GM18508 (cell line): ENCODE measurements at regions not wholly inside any gene's neighbourhood (a gene's known extent, or its start where the extent isn't known, plus 50 kb on each side); places are given as distances from the start of the nearest gene placed in this dataset.
"Not testable (repeated sequence)": the region's sequence is repeated elsewhere in the genome, so short reads cannot be mapped to it uniquely, and the experiment has no call there.

Experiments
- ATAC-seq: cut with Tn5 transposase; IDR thresholded peaks from one replicate; pipeline ENCODE4 v1.9.1; 2021; ENCODE audit warnings: moderate number of reproducible peaks; ENCODE audit not compliant: insufficient read depth, unreplicated experiment

DNA sequence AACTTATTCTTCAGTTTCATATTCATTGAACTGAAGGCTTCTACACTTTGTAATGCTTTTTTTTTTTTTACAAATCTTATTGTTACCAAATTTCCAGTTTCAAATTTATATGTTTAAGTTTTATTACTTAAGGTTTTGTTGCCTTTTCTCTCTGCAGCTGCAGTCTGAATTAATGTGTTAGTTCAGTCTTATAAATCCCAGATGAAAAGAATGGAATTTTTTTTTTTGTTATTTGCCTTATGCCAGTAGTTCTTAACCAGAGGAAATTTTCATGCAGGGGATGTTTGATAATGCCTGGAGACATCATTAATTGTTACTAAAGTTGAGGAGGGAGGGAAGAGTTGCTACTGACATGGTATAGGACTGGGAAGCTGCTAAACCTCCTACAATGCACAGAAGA lies 367.9 kb upstream of the SPRY2 start:
- ATAC-seq: no peak

DNA sequence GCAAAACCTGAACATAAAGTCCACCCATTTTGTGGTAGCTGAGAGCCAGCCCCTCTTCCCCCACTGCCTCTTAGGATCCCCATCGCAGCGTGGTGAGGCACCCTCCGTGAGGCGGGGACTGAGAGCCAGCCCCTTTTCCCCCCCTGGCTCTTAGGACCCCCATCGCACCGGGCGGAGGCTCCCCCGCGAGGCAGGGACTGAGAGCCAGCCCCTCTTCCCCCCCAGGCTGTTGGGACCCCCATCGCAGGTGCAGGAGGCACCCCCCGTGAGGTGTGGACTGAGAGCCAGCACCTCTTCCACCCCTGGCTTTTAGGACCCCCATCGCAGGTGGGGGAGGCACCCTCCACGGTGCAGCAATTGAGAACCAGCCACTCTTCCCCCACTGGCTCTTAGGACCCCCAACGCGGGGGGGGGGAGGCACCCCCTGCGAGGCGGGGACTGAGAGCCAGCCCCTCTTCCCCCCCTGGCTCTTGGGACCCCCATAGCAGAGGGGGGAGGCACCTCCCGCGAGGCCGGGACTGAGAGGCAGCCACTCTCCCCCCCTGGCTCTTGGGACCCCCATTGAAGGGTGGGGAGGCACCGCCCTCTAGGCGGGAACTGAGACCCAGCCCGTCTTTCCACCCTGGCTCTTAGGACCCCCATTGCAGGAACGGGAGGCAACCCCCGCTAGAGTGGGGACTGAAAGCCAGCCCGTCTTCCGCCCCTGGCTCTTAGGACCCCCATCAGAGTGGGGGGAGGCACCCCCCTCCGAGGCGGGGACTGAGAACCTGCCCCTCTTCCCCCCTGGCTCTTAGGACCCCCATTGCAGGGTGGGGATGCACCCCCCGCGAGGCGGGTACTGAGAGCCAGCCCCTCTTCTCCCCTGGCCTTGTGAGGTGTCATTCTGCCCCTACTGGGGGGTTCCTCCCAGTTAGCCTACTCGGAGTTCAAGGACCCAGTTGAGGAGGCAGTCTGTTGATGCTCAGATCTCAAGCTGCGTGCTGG lies 366.4 kb upstream of the SPRY2 start:
- ATAC-seq: no peak

DNA sequence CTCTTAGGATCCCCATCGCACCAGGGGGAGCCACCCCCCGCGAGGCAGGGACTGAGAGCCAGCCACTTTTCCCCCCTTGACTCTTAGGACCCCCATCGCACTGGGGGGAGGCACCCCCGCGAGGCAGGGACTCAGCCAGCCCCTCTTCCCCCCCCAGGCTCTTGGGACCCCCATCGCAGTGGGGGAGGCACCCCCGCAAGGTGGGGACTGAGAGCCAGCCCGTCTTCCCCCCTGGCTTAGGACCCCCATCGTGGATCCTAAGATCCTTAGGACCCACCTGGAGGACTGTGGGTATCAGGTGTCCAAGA lies 365.2 kb upstream of the SPRY2 start:
- ATAC-seq: no peak

DNA sequence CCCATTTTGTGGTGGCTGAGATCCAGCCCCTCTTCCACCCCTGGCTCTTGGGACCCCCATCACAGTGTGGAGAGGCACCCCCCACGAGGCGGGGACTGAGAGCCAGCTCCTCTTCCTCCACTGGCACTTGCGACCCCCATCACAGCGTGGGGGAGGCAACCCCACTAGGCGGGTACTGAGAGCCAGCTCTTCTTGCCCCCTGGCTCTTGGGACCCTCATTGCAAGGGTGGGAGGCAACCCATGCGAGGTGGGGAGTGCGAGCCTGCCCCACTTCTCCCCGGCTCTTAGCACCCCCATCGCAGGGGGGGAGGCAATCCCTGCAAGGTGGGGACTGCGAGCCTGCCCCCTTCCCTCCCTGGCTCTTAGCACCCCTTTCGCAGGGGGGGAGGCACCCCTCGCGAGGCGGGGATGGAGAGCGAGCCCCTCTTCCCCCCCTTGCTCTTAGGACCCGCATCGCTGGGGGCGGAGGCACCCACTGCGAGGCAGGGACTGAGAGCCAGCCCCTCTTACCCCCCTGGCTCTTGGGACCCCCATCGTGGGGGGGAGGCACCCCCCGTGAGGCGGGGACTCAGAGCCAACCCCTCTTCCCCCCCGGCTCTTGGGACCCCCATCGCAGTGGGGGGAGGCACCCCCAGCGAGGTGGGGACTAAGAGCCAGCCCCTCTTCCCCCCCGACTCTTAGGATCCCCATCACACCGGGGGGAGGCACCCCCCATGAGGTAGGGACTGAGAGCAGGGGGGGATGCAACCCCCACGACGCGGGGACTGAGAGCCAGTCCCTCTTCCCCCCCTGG lies 364.6 kb upstream of the SPRY2 start:
- ATAC-seq: no peak

DNA sequence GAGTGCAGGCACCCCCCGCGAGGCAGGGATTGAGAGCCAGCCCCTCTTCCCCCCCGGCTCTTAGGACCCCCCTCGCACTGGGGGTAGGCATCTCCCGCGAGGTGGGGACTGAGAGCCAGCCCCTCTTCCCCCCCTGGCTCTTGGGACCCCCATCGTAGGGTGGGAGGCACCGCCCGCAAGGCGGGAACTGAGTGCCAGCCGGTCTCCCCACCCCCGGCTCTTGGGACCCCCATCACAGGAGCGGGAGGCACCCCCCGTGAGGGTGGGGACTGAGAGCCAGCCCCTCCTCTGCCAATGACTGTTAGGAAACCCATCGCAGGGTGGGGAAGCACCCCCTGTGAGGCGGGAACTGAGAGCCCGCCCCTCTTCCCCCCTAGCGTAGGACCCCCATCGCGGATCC lies 363.4 kb upstream of the SPRY2 start:
- no peak for ATAC-seq

DNA sequence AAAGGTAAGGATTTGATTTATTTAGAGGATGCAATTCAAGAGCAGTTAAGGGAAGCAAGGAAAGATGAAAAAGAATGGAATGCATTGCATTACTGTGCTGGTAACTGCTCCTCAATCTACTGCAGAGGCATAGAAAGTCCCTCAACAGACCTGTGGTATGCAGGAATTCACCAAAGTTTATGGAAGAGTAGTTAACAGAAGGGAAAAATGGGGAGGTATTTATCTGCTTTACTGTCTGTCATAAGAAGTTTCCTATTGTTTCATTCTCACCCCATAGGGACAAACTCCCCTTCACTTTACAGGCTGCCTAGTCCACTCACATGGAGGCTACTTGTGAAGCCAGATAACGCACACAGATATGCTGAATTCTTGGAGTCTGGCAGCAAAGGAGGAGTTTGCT lies 354.9 kb upstream of the SPRY2 start:
- no peak for ATAC-seq

DNA sequence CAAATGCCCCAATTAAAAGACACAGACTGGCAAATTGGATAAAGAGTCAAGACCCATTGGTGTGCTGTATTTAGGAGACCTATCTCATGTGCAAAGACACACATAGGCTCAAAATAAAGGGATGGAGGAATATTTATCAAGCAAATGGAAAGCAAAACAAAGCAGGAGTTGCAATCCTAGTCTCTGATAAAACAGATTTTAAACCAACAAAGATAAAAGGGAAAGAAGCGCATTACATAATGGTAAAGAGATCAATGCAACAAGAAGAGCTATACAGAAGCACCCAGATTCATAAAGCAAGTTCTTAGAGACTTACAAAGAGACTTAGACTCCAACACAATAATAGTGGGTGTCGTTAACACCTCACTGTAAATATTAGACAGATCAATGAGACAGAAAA lies 350.9 kb upstream of the SPRY2 start:
- ATAC-seq: not testable (repeated sequence)

DNA sequence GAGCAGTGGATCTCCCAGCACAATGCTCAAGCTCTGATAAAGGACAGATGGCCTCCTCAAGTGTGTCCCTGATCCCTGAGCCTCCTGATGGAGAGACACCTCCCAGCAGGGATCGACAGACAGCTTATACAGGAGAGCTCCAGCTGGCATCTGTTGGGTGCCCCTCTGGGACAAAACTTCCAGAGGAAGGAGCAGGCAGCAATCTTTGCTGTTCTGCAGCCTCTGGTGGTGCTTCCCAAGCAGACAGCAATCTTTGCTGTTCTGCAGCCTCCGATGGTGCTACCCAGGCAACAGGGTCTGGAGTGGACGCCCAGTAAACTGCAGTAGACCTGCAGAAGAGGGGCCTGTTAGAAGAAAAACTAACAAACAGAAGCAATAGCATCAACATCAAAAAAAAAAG lies 349.3 kb upstream of the SPRY2 start:
- no peak for ATAC-seq

DNA sequence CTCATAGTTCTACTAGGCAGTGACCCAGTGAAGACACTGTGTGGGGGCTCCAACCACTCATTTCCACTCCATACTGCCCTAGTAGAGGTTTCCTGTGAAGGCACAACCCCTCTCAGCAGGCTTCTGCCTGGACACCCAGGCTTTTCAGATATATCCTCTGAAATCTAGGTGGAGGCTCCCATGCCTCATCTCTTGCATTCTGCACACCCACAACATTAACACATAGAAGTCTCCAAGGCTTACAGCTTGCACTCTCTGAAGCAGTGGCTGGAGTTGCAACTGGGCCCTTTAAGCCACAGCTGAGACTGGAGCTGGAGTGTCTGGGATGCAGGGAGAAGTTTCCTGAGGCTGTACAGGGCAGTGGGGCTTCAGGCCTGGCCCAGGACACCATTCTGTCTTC lies 347.7 kb upstream of the SPRY2 start:
- no peak for ATAC-seq

DNA sequence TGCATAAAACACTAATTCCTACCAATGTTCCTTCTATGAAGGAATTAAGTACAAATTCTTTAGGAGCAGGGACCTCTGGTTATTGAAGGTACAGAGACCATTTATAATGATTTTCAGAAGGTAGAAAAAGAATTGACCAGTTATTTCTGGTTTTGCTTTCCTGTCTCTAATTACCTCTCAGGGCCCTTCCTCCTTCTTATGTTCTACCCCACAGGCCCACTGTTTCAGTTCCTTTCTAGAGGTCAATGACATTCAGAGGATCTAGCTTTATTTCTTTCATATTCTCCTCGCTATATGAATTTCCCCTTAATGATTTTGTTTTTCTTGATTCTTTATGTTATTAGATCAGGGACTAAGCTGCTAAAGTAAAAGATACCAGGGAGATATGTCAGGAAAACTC lies 345.0 kb upstream of the SPRY2 start:
- no peak for ATAC-seq

DNA sequence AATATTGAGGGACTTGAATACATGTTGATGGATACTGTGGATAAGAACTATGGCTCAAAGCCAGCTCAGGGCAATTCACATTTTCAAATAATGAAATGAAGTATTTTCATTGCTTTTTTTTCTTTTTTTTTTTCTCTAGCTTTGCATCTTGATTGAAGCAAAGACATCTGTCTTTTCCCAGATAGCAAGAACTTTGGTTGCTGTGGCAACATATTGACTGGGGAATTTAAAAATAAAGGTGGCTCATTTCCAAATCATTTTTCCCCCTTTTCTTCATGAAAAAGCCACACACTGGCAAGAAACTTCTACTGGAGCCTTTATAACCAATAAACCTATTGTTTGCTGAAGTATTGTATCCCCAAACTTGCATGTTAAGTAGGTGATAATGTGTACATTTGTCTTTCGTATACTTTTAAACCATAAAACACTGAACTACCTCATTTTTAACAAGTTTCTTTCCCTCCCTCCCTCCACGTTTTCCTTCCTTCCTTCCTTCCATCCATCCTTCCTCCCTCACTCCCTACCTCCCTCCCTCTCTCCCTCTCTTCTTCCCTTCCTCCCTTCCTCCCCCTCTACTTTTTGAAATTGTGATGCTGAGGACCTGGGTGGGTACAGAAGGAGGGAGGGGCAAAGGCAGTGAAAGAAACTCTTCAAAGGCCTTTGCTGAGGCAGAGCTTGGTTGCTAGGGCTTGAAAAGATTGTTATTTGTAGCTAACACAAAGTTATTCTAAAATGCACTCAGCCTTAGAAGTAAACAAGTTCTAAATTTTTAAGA lies 343.5 kb upstream of the SPRY2 start:
- ATAC-seq: no peak

DNA sequence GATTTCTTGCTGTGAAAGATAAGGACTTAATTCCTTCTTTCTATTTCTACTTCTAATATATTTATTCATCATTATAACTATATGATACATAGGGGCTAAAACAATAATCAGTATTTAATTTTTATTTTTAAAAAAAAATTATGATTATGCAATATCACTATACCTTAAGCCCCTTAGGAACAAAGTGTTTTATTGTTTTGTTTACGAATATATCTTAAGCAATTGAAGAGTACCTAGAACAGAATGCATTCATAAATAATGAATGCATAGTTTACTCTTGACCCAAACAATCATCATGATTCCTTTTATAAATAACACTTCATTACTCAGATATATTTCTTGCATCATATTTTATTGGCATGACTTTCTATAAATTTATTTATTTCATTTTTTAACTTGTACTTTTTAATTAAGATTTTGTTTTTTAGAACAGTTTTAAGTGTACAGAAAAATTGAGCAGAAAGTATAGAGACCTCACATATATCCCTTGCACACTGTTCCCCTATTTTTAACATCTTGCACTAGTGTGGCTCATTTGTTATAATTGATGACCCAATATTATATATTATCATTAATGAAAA lies 339.9 kb upstream of the SPRY2 start:
- ATAC-seq: no peak

DNA sequence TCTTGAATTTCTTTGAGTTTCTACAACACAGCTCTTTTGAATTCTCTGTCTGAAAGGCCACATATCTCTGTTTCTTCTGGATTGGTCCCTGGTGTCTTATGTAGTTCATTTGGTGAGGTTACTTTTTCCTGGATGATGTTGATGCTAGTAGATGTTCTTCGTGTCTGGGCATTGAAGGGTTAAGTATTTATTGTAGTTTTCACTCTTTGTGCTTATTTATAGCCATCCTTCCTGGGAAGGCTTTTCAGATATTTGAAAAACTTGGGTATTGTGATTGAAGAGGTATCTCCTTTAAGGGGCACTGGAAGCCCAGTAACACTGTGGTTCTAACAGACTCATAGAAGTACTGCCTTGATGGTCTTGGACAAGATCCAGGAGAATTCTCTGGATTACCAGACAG lies 338.5 kb upstream of the SPRY2 start:
- ATAC-seq: no peak

DNA sequence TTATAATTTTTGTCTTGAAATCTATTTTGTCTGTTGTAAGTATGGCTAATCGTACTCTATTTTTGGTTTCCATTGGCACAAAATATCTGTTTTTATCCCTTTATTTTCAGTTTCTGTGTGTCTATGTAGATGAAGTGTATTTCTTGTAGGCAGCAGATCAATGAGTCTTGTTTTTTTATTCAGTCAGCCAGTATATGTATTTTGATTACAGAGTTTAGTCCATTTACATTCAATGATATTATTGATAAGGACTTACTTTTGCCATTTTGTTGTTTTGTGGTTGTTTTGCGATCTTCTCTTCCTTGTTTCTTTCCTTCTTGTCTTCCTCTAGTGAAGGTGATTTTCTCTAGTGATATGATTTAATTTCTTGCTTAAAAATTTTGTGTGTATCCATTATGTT lies 336.3 kb upstream of the SPRY2 start:
- ATAC-seq: no peak

DNA sequence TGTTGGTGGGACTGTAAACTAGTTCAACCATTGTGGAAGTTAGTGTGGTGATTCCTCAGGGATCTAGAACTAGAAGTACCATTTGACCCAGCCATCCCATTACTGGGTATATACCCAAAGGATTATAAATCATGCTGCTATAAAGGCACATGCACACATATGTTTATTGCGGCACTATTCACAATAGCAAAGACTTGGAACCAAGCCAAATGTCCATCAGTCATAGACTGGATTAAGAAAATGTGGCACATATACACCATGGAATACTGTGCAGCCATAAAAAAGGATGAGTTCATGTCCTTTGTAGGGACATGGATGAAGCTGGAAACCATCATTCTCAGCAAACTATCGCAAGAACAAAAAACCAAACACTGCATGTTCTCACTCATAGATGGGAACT lies 334.5 kb upstream of the SPRY2 start:
- ATAC-seq: not testable (repeated sequence)

DNA sequence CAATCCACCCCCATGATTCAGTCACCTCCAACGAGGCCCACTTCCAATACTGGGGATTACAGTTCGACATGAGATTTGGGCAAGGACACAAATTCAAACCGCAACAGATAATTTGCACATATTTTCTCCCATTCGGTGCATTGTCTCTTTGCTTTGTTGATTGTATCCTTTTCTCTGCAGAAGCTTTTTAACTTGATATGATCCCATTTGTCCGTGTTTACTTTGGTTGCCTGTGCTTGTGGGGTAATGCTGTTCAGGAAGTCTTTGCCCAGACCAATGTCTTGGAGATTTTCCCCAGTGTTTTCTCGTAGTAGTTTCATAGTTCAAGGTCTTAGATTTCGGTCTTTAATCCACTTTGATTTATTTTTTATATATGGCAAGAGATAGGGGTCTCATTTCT lies 330.8 kb upstream of the SPRY2 start:
- no peak for ATAC-seq

DNA sequence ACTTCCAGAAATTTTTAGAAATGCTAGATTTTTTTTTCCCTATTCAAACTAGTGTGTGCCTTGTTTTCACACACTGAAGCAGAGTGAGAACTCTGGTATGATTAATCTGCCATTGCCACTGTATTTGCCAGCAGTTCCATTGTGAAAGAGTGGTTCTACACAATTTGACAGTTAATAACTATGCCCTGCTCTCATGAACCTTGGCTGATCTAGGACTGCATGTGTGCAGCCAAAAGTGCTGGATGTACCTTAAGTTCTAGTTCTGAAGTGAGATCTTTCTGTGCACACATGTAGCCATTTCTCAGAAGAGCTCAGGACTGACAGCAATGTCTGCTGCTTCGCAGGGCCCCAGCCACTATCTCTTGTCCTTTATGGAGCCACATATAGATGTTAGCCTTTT lies 328.2 kb upstream of the SPRY2 start:
- ATAC-seq: no peak

DNA sequence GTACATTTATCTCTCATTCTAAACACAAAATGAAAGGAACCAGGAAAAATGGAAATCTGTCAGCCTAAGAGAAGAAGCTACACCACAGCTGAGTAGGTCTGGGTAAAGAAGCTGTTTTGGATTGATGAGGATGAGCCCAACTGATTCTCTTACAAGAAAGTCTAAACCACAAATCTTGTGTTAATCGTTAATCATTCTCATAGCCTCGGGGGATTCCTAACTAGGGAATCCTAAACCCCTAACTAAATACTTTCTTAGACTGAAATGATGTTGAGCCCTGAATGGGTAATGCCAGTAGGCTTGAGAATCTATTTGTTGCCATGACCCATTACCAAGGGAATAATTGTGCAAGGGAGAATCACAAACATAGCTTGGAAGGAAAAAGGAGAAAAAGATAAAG lies 327.5 kb upstream of the SPRY2 start:
- no peak for ATAC-seq

DNA sequence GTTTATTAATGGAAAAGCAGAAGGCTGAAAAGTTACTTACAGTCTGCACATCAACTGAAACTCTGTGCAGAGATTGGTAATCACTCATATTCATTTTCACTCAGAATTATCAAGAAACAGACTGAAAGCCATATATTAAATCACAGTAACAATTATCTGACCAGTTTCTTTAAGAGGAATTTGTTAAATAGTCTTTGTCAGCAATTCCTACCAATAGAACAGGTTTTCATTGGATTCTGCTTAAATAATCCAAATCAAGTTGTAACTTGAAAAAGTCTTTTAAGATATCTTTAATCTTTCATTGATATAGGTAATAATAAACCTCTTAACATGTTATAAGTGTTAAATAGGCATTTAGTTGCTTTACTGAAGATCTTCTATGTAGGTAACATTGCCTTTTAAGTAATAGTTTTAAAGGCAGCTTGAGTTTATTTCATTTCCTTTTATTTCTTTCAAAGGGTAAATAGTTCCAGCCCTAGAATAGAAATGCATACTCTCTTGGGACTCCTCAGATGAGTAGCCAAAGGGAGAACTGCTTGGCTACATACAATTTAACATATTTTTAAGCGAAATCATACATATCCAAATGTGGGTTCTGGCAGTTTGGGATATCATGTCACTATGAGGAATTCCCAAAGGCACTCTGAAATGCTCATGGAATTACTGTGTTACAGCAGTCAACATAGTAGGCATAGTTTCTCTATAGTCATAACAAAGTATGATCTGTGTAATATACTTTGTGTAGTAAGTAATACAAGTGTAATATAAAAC lies 326.0 kb upstream of the SPRY2 start:
- ATAC-seq: no peak

DNA sequence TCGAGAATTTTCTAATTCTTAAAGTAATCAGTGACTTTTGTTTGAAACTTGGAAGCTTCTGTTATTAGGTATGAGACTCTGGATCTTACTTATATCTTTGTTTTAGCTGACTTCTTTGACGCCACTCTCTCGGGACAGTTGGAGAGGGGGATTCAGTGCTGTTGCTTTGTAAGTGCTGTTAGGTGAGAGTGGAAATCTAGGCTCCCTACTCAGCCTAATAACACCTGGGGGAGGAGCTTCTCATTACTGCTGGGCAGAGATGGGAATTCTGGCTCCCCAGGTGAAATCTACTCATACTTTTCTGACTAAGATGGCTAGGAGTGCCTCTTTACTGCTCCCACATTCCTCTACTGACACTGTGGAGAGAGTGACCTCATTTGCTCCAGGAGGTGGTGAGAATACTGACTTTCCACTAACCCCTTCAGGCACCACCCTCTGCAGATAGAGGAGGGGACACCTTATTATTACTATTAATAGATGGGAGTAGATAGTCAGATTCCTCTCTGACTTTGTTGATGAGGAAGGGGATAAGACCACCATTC lies 324.9 kb upstream of the SPRY2 start:
- ATAC-seq: no peak
